ENCODE measurements at regions not wholly inside any gene's neighbourhood (a gene's known extent, or its start where the extent isn't known, plus 50 kb on each side); places are given as distances from the start of the nearest gene placed in this dataset.

DNA sequence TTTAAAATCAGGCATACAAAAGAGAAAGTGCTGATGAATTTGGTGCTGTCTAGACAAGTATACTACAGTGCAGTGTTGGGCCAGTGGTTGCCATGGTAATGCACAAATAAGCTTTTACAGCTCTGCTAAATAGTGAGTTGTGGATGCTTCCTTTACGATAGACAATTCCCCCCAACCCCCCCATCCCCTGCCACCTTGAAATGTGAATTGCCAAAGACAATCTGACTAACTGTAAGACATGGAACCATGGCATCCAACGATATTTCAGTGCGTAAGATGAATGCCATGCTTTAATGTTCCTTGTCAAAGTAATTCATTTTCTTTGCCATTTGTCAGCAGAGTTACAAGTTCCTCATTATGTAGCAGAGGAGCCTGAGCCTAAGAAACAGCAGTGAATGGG lies 91.5 kb upstream of the NREP start:
- Mint-ChIP-seq H3K9me3 (no peaks in the 10 kb centered on the region), H3K4me1 (no peaks in the 10 kb centered on the region), H3K4me3 (no peak overlapping the region), H3K36me3 (no peaks in the 10 kb centered on the region), H3K27me3 (ENCODE audit: low read depth in 2 of 2) (peaks cover 0 to 2% of the 10 kb centered on the region in 2 donors), H3K27ac (no peak overlapping the region)
- Histone ChIP-seq H3K36me3 (ENCODE audit: control insufficient read depth, insufficient read depth, low read length) (no peaks in the 10 kb centered on the region), H3K4me3 (ENCODE audit: low read length) (no peak overlapping the region), H3K9me3 (ENCODE audit: control insufficient read depth, insufficient read depth, low read length) (no peaks in the 10 kb centered on the region), H3K27ac (ENCODE audit: low read length) (no peak overlapping the region), H3K4me1 (ENCODE audit: control insufficient read depth, insufficient read depth, low read length) (no peaks in the 10 kb centered on the region), H3K27me3 (ENCODE audit: control insufficient read depth, insufficient read depth, low read length) (no peaks in the 10 kb centered on the region)
- ATAC-seq (no peak), DNase-seq (no peak)
- intact Hi-C loops (cut with micrococcal nuclease) = no loop called here
- TF ChIP-seq, protein P1, sequence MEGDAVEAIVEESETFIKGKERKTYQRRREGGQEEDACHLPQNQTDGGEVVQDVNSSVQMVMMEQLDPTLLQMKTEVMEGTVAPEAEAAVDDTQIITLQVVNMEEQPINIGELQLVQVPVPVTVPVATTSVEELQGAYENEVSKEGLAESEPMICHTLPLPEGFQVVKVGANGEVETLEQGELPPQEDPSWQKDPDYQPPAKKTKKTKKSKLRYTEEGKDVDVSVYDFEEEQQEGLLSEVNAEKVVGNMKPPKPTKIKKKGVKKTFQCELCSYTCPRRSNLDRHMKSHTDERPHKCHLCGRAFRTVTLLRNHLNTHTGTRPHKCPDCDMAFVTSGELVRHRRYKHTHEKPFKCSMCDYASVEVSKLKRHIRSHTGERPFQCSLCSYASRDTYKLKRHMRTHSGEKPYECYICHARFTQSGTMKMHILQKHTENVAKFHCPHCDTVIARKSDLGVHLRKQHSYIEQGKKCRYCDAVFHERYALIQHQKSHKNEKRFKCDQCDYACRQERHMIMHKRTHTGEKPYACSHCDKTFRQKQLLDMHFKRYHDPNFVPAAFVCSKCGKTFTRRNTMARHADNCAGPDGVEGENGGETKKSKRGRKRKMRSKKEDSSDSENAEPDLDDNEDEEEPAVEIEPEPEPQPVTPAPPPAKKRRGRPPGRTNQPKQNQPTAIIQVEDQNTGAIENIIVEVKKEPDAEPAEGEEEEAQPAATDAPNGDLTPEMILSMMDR (IDR thresholded peaks at IDR 0.05) = no peak
- 54% methylated on average over 3 of the region's 3 CpGs for WGBS (ENCODE audit: insufficient coverage)

DNA sequence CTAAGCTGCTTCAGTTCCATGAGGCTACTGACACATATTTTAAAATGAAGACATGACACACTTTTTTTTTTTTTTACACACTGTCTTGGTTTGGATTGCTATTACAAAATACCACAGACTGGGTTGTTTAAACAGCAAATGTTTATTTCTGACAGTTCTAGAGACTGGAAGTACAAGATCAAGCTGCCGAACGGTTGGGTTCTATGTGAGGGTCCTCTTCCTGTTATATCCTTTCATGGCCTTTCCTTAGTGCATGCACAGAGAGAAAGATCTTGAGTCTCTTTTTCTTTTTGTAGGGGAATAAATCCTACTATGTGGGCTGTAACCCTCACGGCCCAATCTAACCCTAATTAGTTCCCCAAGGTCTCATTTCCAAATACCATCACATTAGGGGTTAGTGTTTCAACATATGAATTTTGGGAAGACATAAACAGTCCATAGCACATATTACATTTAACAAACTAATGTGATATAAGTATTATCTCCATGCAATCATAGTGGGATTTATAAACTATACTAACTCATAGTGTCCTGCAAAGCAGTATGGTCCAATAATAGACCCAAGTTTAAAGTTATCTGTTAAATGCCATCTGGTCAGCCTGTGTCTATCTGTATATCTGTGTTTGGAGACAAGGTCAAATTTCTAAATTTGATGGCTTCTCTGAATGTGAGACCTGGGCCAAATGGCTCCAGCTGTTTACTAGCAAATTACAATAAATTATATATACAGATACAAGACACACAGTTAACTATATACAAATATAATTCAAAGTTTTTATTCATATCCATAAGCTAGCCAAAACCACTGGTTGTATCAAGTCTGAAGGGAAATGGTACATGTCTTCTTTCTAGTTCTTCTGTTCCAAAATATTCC lies 90.3 kb upstream of the NREP start:
- ATAC-seq = no peak
- whole genome bisulfite sequencing (ENCODE audit: insufficient coverage) = 100% methylated on average over 2 of the region's 3 CpGs
- no peak overlapping the region for H3K4me3 Mint-ChIP-seq
- Histone ChIP-seq H3K4me1 (ENCODE audit: control insufficient read depth, insufficient read depth, low read length) (no peaks in the 10 kb centered on the region), H3K4me3 (ENCODE audit: low read length) (no peak overlapping the region), H3K9me3 (ENCODE audit: control insufficient read depth, insufficient read depth, low read length) (no peaks in the 10 kb centered on the region), H3K36me3 (ENCODE audit: control insufficient read depth, insufficient read depth, low read length) (no peaks in the 10 kb centered on the region), H3K27ac (ENCODE audit: low read length) (no peak overlapping the region), H3K27me3 (ENCODE audit: control insufficient read depth, insufficient read depth, low read length) (no peaks in the 10 kb centered on the region)
- intact Hi-C loops (cut with micrococcal nuclease) = no loop called here
- no peak overlapping the region for H3K27ac Mint-ChIP-seq
- H3K27me3 Mint-ChIP-seq (ENCODE audit: low read depth in 2 of 2) = peaks cover 0 to 2% of the 10 kb centered on the region in 2 donors
- TF ChIP-seq, protein P1 (IDR thresholded peaks at IDR 0.05) = no peak
- H3K4me1 Mint-ChIP-seq = no peaks in the 10 kb centered on the region
- H3K9me3 Mint-ChIP-seq = no peaks in the 10 kb centered on the region
- H3K36me3 Mint-ChIP-seq = no peaks in the 10 kb centered on the region
- DNase-seq = no peak

DNA sequence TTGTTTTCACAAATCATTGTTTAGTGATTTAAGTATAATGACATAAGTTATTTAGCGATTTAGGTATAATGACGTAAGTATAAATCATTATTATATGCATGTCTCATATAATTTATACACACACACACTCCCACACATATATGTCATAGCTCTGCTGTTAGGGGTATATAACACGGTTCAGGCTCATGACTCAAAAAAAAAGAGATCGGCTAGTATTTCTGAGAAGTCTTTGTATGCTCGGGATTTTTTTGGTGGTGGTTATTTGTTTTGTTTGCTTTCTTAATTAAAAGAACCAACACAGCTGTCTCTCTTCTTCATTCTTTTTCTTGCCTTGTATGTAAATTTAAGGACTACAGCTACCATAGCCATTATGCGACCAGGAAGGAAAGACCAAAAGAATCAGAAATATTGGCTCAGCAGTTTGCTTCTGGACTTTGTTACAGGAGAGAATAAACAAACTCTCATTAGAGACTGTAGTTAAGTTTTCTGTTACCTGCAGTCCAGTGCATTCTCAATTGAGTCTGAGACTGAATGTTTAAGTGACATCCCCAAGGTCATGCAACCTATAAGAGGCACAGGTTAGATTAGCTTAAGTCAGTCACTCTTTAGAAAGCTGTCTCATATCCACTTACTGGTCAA lies 83.2 kb upstream of the NREP start:
- H3K4me1 Mint-ChIP-seq = no peaks in the 10 kb centered on the region
- Histone ChIP-seq H3K4me1 (ENCODE audit: control insufficient read depth, insufficient read depth, low read length) (no peaks in the 10 kb centered on the region), H3K36me3 (ENCODE audit: control insufficient read depth, insufficient read depth, low read length) (no peaks in the 10 kb centered on the region), H3K27me3 (ENCODE audit: control insufficient read depth, insufficient read depth, low read length) (no peaks in the 10 kb centered on the region), H3K27ac (ENCODE audit: low read length) (no peak overlapping the region), H3K4me3 (ENCODE audit: low read length) (no peak overlapping the region), H3K9me3 (ENCODE audit: control insufficient read depth, insufficient read depth, low read length) (no peaks in the 10 kb centered on the region)
- intact Hi-C loops (cut with micrococcal nuclease) = no loop called here
- H3K36me3 Mint-ChIP-seq = no peaks in the 10 kb centered on the region
- H3K27me3 Mint-ChIP-seq (ENCODE audit: low read depth in 2 of 2) = peaks cover 8 to 9% of the 10 kb centered on the region in 2 donors
- TF ChIP-seq, protein P1 (IDR thresholded peaks at IDR 0.05) = no peak
- no peak overlapping the region for H3K27ac Mint-ChIP-seq
- WGBS (ENCODE audit: insufficient coverage) = 100% methylated on average over 1 of the region's 6 CpGs
- no peak overlapping the region for H3K4me3 Mint-ChIP-seq
- no peaks in the 10 kb centered on the region for H3K9me3 Mint-ChIP-seq
- no peak for ATAC-seq
- no peak for DNase-seq
